ENCODE measurements at regions not wholly inside any gene's neighbourhood (a gene's known extent, or its start where the extent isn't known, plus 50 kb on each side); places are given as distances from the start of the nearest gene placed in this dataset.

- H3K27me3 ChIP-seq (replicated peaks in 1 of 4; ENCODE audit: control insufficient read depth in 3 of 4, extremely low read depth in 1 of 4, insufficient read depth in 3 of 4, low read length in 3 of 4): no peaks in the 10 kb centered on the region
- H3K4me1 ChIP-seq (replicated peaks in 1 of 4; ENCODE audit: control insufficient read depth in 3 of 4, insufficient read depth in 4 of 4, low read length in 3 of 4): no peaks in the 10 kb centered on the region
- no peak overlapping the region for H3K23ac ChIP-seq (ENCODE audit: insufficient read length)
- H3K4ac ChIP-seq (replicated peaks; ENCODE audit: insufficient read length, low read depth, low read length): no peak overlapping the region
- CTCF ChIA-PET (ENCODE audit: partially characterized antibody): no interaction called here
- no peaks in the 10 kb centered on the region for H3K36me3 ChIP-seq (ENCODE audit: control insufficient read depth in 2 of 4, insufficient read depth in 4 of 4, low read length in 3 of 4)
- no peak overlapping the region for H2BK15ac ChIP-seq (ENCODE audit: low read length)
- no peak for DNase-seq (ENCODE audit: low read depth in 1 of 2, low spot score in 2 of 2)
- no peaks in the 10 kb centered on the region for H3K23me2 ChIP-seq (ENCODE audit: low read depth, low read length)
- H3K4me2 ChIP-seq (ENCODE audit: insufficient read depth in 1 of 2, low read depth in 2 of 2, low read length in 2 of 2): no peak overlapping the region
- H3K18ac ChIP-seq (ENCODE audit: extremely low read depth, low read length): no peak overlapping the region
- TF ChIP-seq RAD21 (IDR thresholded peaks at IDR 0.05 in 1 of 2, conservative IDR thresholded peaks at IDR 0.05 in 1 of 2; ENCODE audit: low read depth in 2 of 2, low read length in 2 of 2): no peak
- TF ChIP-seq KDM5A (IDR thresholded peaks at IDR 0.05; ENCODE audit: low read length): no peak
- TF ChIP-seq EP300 (IDR thresholded peaks at IDR 0.05; ENCODE audit: borderline replicate concordance in 1 of 2, low read depth in 2 of 2, low read length in 2 of 2): no peak
- peak; percentile 70 for TF ChIP-seq YY1 (IDR thresholded peaks at IDR 0.05; ENCODE audit: low read depth, low read length)
- no peak overlapping the region for H2BK120ac ChIP-seq (replicated peaks; ENCODE audit: low read depth, low read length)
- no peaks in the 10 kb centered on the region for H4K20me1 ChIP-seq (replicated peaks in 1 of 2; ENCODE audit: control insufficient read depth in 1 of 2, insufficient read depth in 2 of 2, low read length in 2 of 2)
- no peak overlapping the region for H2BK20ac ChIP-seq (ENCODE audit: low read length)
- H4K8ac ChIP-seq (ENCODE audit: extremely low read depth, insufficient read depth, low read length): no peak overlapping the region
- no peak overlapping the region for H3K14ac ChIP-seq (ENCODE audit: insufficient read length)
- H3K9me3 ChIP-seq (ENCODE audit: insufficient read depth in 2 of 2, low read depth in 1 of 2, low read length in 1 of 2): no peaks in the 10 kb centered on the region
- no peak overlapping the region for H4K5ac ChIP-seq (ENCODE audit: insufficient read length, low read depth, low read length)
- no peak overlapping the region for H3K27ac ChIP-seq (ENCODE audit: low read depth, low read length)
- no peaks in the 10 kb centered on the region for H3K79me2 ChIP-seq (ENCODE audit: control insufficient read depth in 1 of 2, insufficient read depth in 2 of 2, low read length in 2 of 2)
- POLR2A ChIA-PET (ENCODE audit: partially characterized antibody): no interaction called here
- no peak for FAIRE-seq
- no peak overlapping the region for H2AFZ ChIP-seq (ENCODE audit: low read length)
- no peak overlapping the region for H2AK5ac ChIP-seq (ENCODE audit: low read depth, low read length)
- WGBS, 2 experiments (ENCODE audit: extremely low coverage in 1 of 2, insufficient coverage in 1 of 2, insufficient read length in 1 of 2, insufficient replicate concordance in 2 of 2, low coverage in 1 of 2, low lambda C conversion rate in 2 of 2, missing lambda C conversion rate in 1 of 2): 88% methylated on average over 3 of the region's 3 CpGs; no CpG with 5 or more reads in 1 of the 2 experiments
- H3K56ac ChIP-seq (replicated peaks; ENCODE audit: insufficient read length, low read depth, low read length): no peak overlapping the region
- no peak overlapping the region for H3K4me3 ChIP-seq (ENCODE audit: extremely low read depth in 1 of 4, insufficient read depth in 2 of 4, low read depth in 3 of 4, low read length in 4 of 4)
- no peak overlapping the region for H3K9ac ChIP-seq (replicated peaks in 1 of 4; ENCODE audit: extremely low read depth in 1 of 4, low read depth in 3 of 4, low read length in 3 of 4)
- H4K91ac ChIP-seq (replicated peaks; ENCODE audit: insufficient read length, low read length): no peak overlapping the region
- no peak overlapping the region for H2BK12ac ChIP-seq (ENCODE audit: low read depth, low read length)
- H3K79me1 ChIP-seq (ENCODE audit: low read depth, low read length): no peaks in the 10 kb centered on the region
- H2BK5ac ChIP-seq (ENCODE audit: low read depth, low read length): no peak overlapping the region
These were observed 110.8 kb downstream of the BOD1 start for GRCh38 chr5:173505634-173506033.

All from H1 (cell line).